B cell (primary cell): ENCODE measurements at regions not wholly inside any gene's neighbourhood (a gene's known extent, or its start where the extent isn't known, plus 50 kb on each side); places are given as distances from the start of the nearest gene placed in this dataset.

ENCODE experiments used
- ATAC-seq: fragments of 200-7000 bp; cut with Tn5 transposase; one replicate; pipeline ENCODE4 v1.10.0; 2021; ENCODE audit warnings: low read depth, mild to moderate bottlenecking, moderate number of reproducible peaks, moderate library complexity
- CTCF ChIA-PET: fragments of 350-600 bp; sonication (Branson Sonifier 250); formaldehyde crosslinking; loops from one replicate; lab custom pipeline; 2021; ENCODE audit warnings: antibody characterized with exemption, inconsistent platforms; lab: Charles Lee
- POLR2A ChIA-PET: fragments of 350-600 bp; sonication (Branson Sonifier 250); formaldehyde crosslinking; loops from one replicate; lab custom pipeline; 2021; ENCODE audit warnings: antibody characterized with exemption; lab: Charles Lee
- DNase-seq: peaks from one replicate; pipeline ENCODE4 v3.0.0; 2013
- H2AFZ ChIP-seq: 2 replicates; pipeline ENCODE4 v1.6.1; 2012; ENCODE audit warnings: mild to moderate bottlenecking, low read depth, low read length; ENCODE audit not compliant: insufficient read depth, poor library complexity, severe bottlenecking
- H3K27ac ChIP-seq, 2 donors: 1 replicate in 1 of 2; 2 replicates in 1 of 2; pipeline ENCODE4 v1.5.1; 2012 to 2013; ENCODE audit warnings: low read length in 2 of 2, mild to moderate bottlenecking in 2 of 2, moderate library complexity in 1 of 2
- H3K27me3 ChIP-seq, 4 experiments: fragments of 200-600 bp in 1 of 4; sonication (generic) in 1 of 4; replicated peaks in 1 of 4; 1 replicate in 2 of 4; 2 replicates in 2 of 4; pipeline versions ENCODE4 v1.6.1 to v1.7.0; 2013 to 2016; ENCODE audit warnings: low read length in 3 of 4, mild to moderate bottlenecking in 2 of 4, mixed read lengths in 1 of 4, moderate library complexity in 1 of 4; ENCODE audit not compliant: insufficient read depth in 4 of 4, control insufficient read depth in 3 of 4; ENCODE audit errors: control extremely low read depth in 1 of 4
- H3K36me3 ChIP-seq, 2 experiments: replicated peaks in 1 of 2; 1 replicate in 1 of 2; 2 replicates in 1 of 2; pipeline versions ENCODE4 v1.6.1 to v1.7.1; 2013; ENCODE audit warnings: low read length in 1 of 2; ENCODE audit not compliant: insufficient read depth in 2 of 2, control insufficient read depth in 1 of 2; ENCODE audit errors: control extremely low read depth in 1 of 2, extremely low read depth in 1 of 2
- H3K4me1 ChIP-seq, 2 donors: fragments of 200-600 bp in 1 of 2; sonication (generic) in 1 of 2; 1 replicate in 1 of 2; 2 replicates in 1 of 2; pipeline versions ENCODE4 v1.5.1 to v1.6.1; 2013 to 2017; ENCODE audit warnings: low read length in 2 of 2; ENCODE audit not compliant: control insufficient read depth in 2 of 2, insufficient read depth in 2 of 2
- H3K4me2 ChIP-seq: replicated peaks from 2 replicates; pipeline ENCODE3; 2012; ENCODE audit warnings: mild to moderate bottlenecking, low read depth, low read length; ENCODE audit not compliant: poor library complexity, severe bottlenecking
- H3K4me3 ChIP-seq, 5 experiments: fragments of 200-600 bp in 1 of 5; sonication (generic) in 1 of 5; 1 replicate in 3 of 5; 2 replicates in 2 of 5; pipeline versions ENCODE4 v1.5.1 to v1.7.0; 2011 to 2016; ENCODE audit warnings: low read length in 4 of 5, mild to moderate bottlenecking in 4 of 5, low read depth in 2 of 5, control low read depth in 1 of 5, moderate library complexity in 1 of 5; ENCODE audit not compliant: insufficient read depth in 1 of 5; ENCODE audit errors: control extremely low read depth in 1 of 5, extremely low read depth in 1 of 5
- H3K79me2 ChIP-seq: fragments of 200-600 bp; sonication (generic); one replicate; pipeline ENCODE4 v1.6.0; 2016; ENCODE audit warnings: low read length; ENCODE audit not compliant: control insufficient read depth, insufficient read depth
- H3K9ac ChIP-seq: fragments of 200-600 bp; sonication (generic); 2 replicates; pipeline ENCODE4 v1.6.1; 2017; ENCODE audit warnings: mild to moderate bottlenecking, low read length, moderate library complexity
- H3K9me3 ChIP-seq, 3 donors: one replicate each; pipeline versions ENCODE4 v1.6.1 to v1.7.1; 2013; ENCODE audit warnings: low read length in 2 of 3; ENCODE audit not compliant: control insufficient read depth in 2 of 3, insufficient read depth in 1 of 3; ENCODE audit errors: control extremely low read depth in 1 of 3
- H4K20me1 ChIP-seq: 2 replicates; pipeline ENCODE4 v1.6.0; 2012; ENCODE audit warnings: mild to moderate bottlenecking, low read length; ENCODE audit not compliant: insufficient read depth, control insufficient read depth, poor library complexity, severe bottlenecking
- H3K27ac Mint-ChIP-seq: one replicate; pipeline ENCODE4 v1.8.0; 2021; ENCODE audit warnings: mixed read lengths
- H3K27me3 Mint-ChIP-seq: one replicate; pipeline ENCODE4 v1.8.0; 2021; ENCODE audit warnings: mixed read lengths
- H3K4me1 Mint-ChIP-seq: one replicate; pipeline ENCODE4 v1.8.0; 2021; ENCODE audit warnings: mixed read lengths
- H3K4me3 Mint-ChIP-seq: one replicate; pipeline ENCODE4 v1.8.0; 2021; ENCODE audit warnings: mixed read lengths
- H3K9me3 Mint-ChIP-seq: one replicate; pipeline ENCODE4 v1.8.0; 2022; ENCODE audit warnings: mixed read lengths; ENCODE audit not compliant: insufficient read depth
- CTCF ChIP-seq: fragments of 200-600 bp; IDR thresholded peaks from one replicate; pipeline ENCODE4 v1.8.0; 2022; ENCODE audit warnings: antibody characterized with exemption, mild to moderate bottlenecking
- EZH2 ChIP-seq: IDR thresholded peaks from 2 replicates; pipeline ENCODE4 v1.6.1; 2012; ENCODE audit warnings: borderline replicate concordance, low read depth, mild to moderate bottlenecking, moderate library complexity, low read length; ENCODE audit not compliant: insufficient read depth, poor library complexity, severe bottlenecking
- WGBS: methylation state at CpG from one replicate; pipeline ENCODE4 v1.1.5; 2013; ENCODE audit warnings: missing lambda C conversion rate; ENCODE audit not compliant: insufficient coverage; 5-methylcytosine and 5-hydroxymethylcytosine counted together
- intact Hi-C: fragments of 100-400 bp; cut with micrococcal nuclease; formaldehyde crosslinking; loops from one replicate; pipeline ENCODE4 v1.10.0; 2022

DNA sequence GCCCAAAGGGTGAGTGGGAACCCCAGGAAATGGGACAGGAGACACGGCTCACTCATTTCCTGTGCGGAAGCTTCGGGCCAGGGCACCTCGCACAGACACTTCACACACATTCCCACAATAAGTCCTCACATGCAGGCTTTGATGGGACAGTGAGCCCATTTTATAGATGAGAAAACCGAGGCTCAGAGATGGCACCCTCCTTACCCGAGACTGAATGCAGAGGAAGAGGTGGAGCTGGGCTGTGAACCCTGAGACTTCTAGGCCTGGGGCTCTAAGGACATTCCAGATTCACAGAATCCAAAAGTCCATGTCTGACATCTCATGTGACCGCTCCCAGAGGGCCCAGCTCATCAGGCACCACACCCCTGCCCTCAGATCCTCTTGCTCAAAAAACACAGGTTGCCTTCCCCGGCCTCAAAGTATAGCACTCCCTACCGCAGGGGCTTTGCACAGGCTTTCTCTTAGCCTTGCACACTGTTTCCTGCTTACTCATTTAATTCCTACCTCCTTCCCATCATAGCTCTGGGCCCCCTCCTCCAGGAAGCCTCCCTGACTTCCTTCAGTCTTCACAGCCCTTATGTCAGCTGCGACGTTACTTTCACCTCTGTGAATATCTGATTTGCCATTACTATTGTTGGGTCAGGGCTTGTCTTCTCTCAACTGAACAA, 57.1 kb upstream of the TCF20 start:
- H3K9ac ChIP-seq = no peak overlapping the region
- POLR2A ChIA-PET = no interaction called here
- Mint-ChIP-seq H3K9me3 (no peaks in the 10 kb centered on the region), H3K27me3 (peaks cover 33% of the 10 kb centered on the region), H3K4me1 (peaks cover 15% of the 10 kb centered on the region), H3K4me3 (no peak overlapping the region), H3K27ac (no peak overlapping the region)
- H2AFZ ChIP-seq = no peak overlapping the region
- CTCF ChIA-PET = no interaction called here
- H3K36me3 ChIP-seq = no peaks in the 10 kb centered on the region
- TF ChIP-seq CTCF (no peak), EZH2 (no peak)
- no peak overlapping the region for H3K4me2 ChIP-seq
- no peaks in the 10 kb centered on the region for H4K20me1 ChIP-seq
- WGBS = 57% methylated on average over 10 of the region's 11 CpGs
- no peak overlapping the region for H3K27ac ChIP-seq
- no peaks in the 10 kb centered on the region for H3K79me2 ChIP-seq
- no peak for ATAC-seq
- peaks cover 9 to 13% of the 10 kb centered on the region in 2 donors for H3K4me1 ChIP-seq
- intact Hi-C loops = no loop called here
- H3K27me3 ChIP-seq = peaks cover 0 to 23% (median 7%) of the 10 kb centered on the region in 4 experiments
- H3K4me3 ChIP-seq = no peak overlapping the region
- DNase-seq = no peak
- H3K9me3 ChIP-seq = peaks cover 0 to 4% (median 0%) of the 10 kb centered on the region in 3 donors

DNA sequence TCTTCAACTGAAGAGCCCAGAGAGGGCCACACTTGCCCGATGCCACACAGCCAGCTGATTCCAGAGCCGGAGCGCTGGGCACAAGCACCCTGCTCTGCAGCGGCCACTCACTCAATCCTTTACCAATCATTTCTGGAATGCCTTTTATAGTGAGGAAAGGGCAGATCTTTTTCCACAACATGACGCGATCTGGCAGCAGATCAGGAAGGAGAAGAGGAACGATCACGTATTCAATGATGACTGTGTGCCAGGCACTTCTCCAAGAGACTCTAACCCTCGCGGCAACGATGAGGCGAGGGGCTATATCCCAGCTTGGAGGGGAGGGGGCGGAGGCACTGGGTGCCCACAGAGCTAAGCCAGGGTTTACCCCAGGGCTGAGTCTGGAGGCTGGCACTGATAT, 56.3 kb upstream of the TCF20 start:
- no peak for TF ChIP-seq EZH2
- TF ChIP-seq CTCF = no peak
- Histone ChIP-seq H4K20me1 (no peaks in the 10 kb centered on the region), H3K27ac (no peak overlapping the region), H3K4me2 (no peak overlapping the region), H3K4me3 (no peak overlapping the region), H3K36me3 (no peaks in the 10 kb centered on the region), H3K27me3 (peaks cover 0 to 21% (median 7%) of the 10 kb centered on the region in 4 experiments), H3K9me3 (no peaks in the 10 kb centered on the region), H3K9ac (no peak overlapping the region), H3K4me1 (peaks cover 9 to 13% of the 10 kb centered on the region in 2 donors), H2AFZ (no peak overlapping the region), H3K79me2 (no peaks in the 10 kb centered on the region)
- no peak for DNase-seq
- POLR2A ChIA-PET = no interaction called here
- intact Hi-C loops = no loop called here
- WGBS = 81% methylated on average over 8 of the region's 13 CpGs
- Mint-ChIP-seq H3K27ac (no peak overlapping the region), H3K27me3 (peaks cover 28% of the 10 kb centered on the region), H3K4me1 (peaks cover 15% of the 10 kb centered on the region), H3K9me3 (no peaks in the 10 kb centered on the region), H3K4me3 (no peak overlapping the region)
- ATAC-seq = no peak
- CTCF ChIA-PET = no interaction called here
